MM.1S (cell line): ENCODE measurements at regions not wholly inside any gene's neighbourhood (a gene's known extent, or its start where the extent isn't known, plus 50 kb on each side); places are given as distances from the start of the nearest gene placed in this dataset.

Experiments used
- DNase-seq: peaks from one replicate; pipeline ENCODE4 v3.0.0-alpha.2; 2015
- H2AFZ ChIP-seq: fragments of 300-600 bp; sonication (generic); 2 replicates; pipeline ENCODE4 v1.6.0; 2016; ENCODE audit warnings: antibody characterized with exemption, low read length
- H3F3A ChIP-seq: fragments of 300-600 bp; sonication (generic); 2 replicates; pipeline ENCODE4 v1.6.1; 2016; ENCODE audit warnings: mild to moderate bottlenecking, antibody characterized with exemption, low read length, moderate library complexity, mixed read lengths; ENCODE audit not compliant: insufficient read depth
- H3K27ac ChIP-seq: fragments of 300-600 bp; sonication (generic); 2 replicates; pipeline ENCODE4 v1.5.1; 2016; ENCODE audit warnings: mild to moderate bottlenecking, low read length
- H3K27me3 ChIP-seq: fragments of 300-600 bp; sonication (generic); replicated peaks from 2 replicates; pipeline ENCODE4 v1.6.0; 2016; ENCODE audit warnings: low read length; ENCODE audit not compliant: insufficient read depth
- H3K36me3 ChIP-seq: fragments of 300-600 bp; sonication (generic); replicated peaks from 2 replicates; pipeline ENCODE4 v1.6.1; 2016; ENCODE audit warnings: mild to moderate bottlenecking, low read length, mixed read lengths; ENCODE audit not compliant: insufficient read depth
- H3K4me1 ChIP-seq: fragments of 300-600 bp; sonication (generic); 2 replicates; pipeline ENCODE4 v1.6.1; 2016; ENCODE audit warnings: low read length, mixed read lengths
- H3K4me2 ChIP-seq: fragments of 300-600 bp; sonication (generic); 2 replicates; pipeline ENCODE4 v1.6.0; 2016; ENCODE audit warnings: low read depth, low read length
- H3K4me3 ChIP-seq: fragments of 300-600 bp; sonication (generic); 2 replicates; pipeline ENCODE4 v1.5.1; 2016; ENCODE audit warnings: low read length, mixed read lengths
- H3K79me2 ChIP-seq: fragments of 300-600 bp; sonication (generic); 2 replicates; pipeline ENCODE4 v1.6.1; 2016; ENCODE audit warnings: mixed run types, low read length, mixed read lengths
- H3K9ac ChIP-seq: fragments of 300-600 bp; sonication (generic); 2 replicates; pipeline ENCODE4 v1.6.1; 2016; ENCODE audit warnings: low read length, mixed read lengths
- H3K9me2 ChIP-seq: fragments of 300-600 bp; sonication (generic); replicated peaks from 2 replicates; pipeline ENCODE4 v1.6.1; 2016; ENCODE audit warnings: mild to moderate bottlenecking, low read length, mixed read lengths; ENCODE audit not compliant: insufficient read depth
- H3K9me3 ChIP-seq: fragments of 300-600 bp; sonication (generic); replicated peaks from 2 replicates; pipeline ENCODE4 v1.6.1; 2016; ENCODE audit warnings: mild to moderate bottlenecking, low read length, mixed read lengths; ENCODE audit not compliant: insufficient read depth
- H4K20me1 ChIP-seq: fragments of 300-600 bp; sonication (generic); 2 replicates; pipeline ENCODE4 v1.6.1; 2016; ENCODE audit warnings: mild to moderate bottlenecking, low read length, moderate library complexity, mixed read lengths; ENCODE audit not compliant: insufficient read depth
- EZH2 ChIP-seq: fragments of 300-600 bp; sonication (generic); optimal IDR thresholded peaks from 2 replicates; pipeline ENCODE3; 2017; ENCODE audit warnings: low read depth, mild to moderate bottlenecking, antibody characterized with exemption, low read length, mixed read lengths
- EZH2phosphoT487 ChIP-seq: fragments of 300-600 bp; sonication (generic); IDR thresholded peaks from 2 replicates; pipeline ENCODE4 v1.6.1; 2018; ENCODE audit warnings: antibody characterized with exemption, low read length
- TF ChIP-seq, protein P1 (sequence below): fragments of 300-600 bp; sonication (generic); IDR thresholded peaks from 2 replicates; pipeline ENCODE4 v1.5.1; 2016; ENCODE audit warnings: antibody characterized with exemption, low read length, mixed read lengths

GRCh38 chr2:217086718-217087117 is 226.9 kb upstream of the TNP1 start:
- Histone ChIP-seq H2AFZ (no peak overlapping the region), H4K20me1 (no peaks in the 10 kb centered on the region), H3K27ac (no peak overlapping the region), H3K27me3 (no peaks in the 10 kb centered on the region), H3K4me2 (no peak overlapping the region), H3K4me3 (no peak overlapping the region), H3K9ac (no peak overlapping the region), H3K9me3 (no peaks in the 10 kb centered on the region), H3K9me2 (no peaks in the 10 kb centered on the region), H3K4me1 (peaks cover 7% of the 10 kb centered on the region; the same call in 1 of the 2 replicates), H3K79me2 (no peaks in the 10 kb centered on the region), H3F3A (peaks cover 9% of the 10 kb centered on the region), H3K36me3 (no peaks in the 10 kb centered on the region)
- TF ChIP-seq, protein P1, sequence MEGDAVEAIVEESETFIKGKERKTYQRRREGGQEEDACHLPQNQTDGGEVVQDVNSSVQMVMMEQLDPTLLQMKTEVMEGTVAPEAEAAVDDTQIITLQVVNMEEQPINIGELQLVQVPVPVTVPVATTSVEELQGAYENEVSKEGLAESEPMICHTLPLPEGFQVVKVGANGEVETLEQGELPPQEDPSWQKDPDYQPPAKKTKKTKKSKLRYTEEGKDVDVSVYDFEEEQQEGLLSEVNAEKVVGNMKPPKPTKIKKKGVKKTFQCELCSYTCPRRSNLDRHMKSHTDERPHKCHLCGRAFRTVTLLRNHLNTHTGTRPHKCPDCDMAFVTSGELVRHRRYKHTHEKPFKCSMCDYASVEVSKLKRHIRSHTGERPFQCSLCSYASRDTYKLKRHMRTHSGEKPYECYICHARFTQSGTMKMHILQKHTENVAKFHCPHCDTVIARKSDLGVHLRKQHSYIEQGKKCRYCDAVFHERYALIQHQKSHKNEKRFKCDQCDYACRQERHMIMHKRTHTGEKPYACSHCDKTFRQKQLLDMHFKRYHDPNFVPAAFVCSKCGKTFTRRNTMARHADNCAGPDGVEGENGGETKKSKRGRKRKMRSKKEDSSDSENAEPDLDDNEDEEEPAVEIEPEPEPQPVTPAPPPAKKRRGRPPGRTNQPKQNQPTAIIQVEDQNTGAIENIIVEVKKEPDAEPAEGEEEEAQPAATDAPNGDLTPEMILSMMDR, result no peak
- TF ChIP-seq EZH2phosphoT487 (no peak), EZH2 (no peak)
- DNase-seq, result no peak

DNA sequence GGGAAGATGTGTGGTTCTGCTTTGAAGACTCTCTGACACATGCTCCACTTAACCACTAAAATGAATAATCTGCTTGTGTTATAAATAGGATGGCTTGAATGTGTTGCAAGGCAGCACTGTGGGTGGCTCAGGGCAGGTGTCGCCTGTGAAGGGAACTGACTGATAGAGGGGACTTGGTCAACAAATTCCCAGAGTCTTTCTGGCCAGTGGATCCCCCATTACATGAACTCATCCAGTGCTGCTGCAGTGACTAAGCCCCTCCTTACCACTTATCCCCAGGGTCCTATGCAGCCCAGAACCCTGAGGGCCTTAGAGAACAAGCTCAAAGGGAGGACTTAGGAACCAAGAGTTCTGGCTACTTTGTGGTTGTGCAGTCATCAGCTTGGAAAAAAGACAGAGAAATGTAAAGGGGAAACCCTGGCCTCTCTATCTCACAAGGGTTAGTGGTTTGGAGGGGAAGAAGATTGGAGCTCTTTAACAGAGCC is 226.2 kb upstream of the TNP1 start:
- Histone ChIP-seq H3F3A (peaks cover 9% of the 10 kb centered on the region), H3K27ac (no peak overlapping the region), H4K20me1 (no peaks in the 10 kb centered on the region), H3K36me3 (no peaks in the 10 kb centered on the region), H2AFZ (no peak overlapping the region), H3K27me3 (no peaks in the 10 kb centered on the region), H3K9ac (no peak overlapping the region), H3K4me3 (no peak overlapping the region), H3K79me2 (no peaks in the 10 kb centered on the region), H3K9me2 (no peaks in the 10 kb centered on the region), H3K4me2 (no peak overlapping the region), H3K4me1 (peaks cover 7% of the 10 kb centered on the region; the same call in 1 of the 2 replicates), H3K9me3 (no peaks in the 10 kb centered on the region)
- no peak for DNase-seq
- TF ChIP-seq EZH2 (no peak), EZH2phosphoT487 (no peak)
- TF ChIP-seq, protein P1, result no peak

DNA sequence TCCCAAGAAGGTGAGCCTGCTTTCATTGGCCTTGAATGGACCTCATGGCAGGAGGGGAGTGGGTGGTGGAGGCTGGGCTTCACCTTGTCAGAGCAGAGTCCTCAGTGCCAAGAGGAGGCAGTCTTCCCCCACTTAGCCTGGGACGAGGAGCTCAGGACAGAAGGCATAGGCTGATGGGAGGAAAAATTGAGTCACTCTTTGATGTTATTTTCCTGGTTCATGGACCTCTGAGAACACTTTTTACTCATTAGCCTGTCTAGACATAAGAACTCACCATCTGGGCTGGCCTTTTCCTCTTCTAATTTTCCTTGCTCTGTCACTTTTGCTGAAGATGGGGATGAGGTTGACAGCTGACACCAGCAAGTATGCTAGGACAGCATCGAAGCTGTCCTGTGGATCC is 225.7 kb upstream of the TNP1 start:
- H3K4me3 ChIP-seq, result no peak overlapping the region
- no peaks in the 10 kb centered on the region for H3K36me3 ChIP-seq
- no peaks in the 10 kb centered on the region for H4K20me1 ChIP-seq
- H3K9me3 ChIP-seq, result no peaks in the 10 kb centered on the region
- H3K27ac ChIP-seq, result no peak overlapping the region
- H3K9me2 ChIP-seq, result no peaks in the 10 kb centered on the region
- no peaks in the 10 kb centered on the region for H3K27me3 ChIP-seq
- H3K79me2 ChIP-seq, result no peaks in the 10 kb centered on the region
- H3K4me2 ChIP-seq, result no peak overlapping the region
- H2AFZ ChIP-seq, result no peak overlapping the region
- no peak for DNase-seq
- H3F3A ChIP-seq, result peaks cover 8% of the 10 kb centered on the region
- peaks cover 4% of the 10 kb centered on the region; the same call in 1 of the 2 replicates for H3K4me1 ChIP-seq
- TF ChIP-seq EZH2, result no peak
- TF ChIP-seq, protein P1, result no peak
- no peak for TF ChIP-seq EZH2phosphoT487
- H3K9ac ChIP-seq, result no peak overlapping the region
